Inferior parietal cortex (tissue), 1 donor: ENCODE measurements at regions not wholly inside any gene's neighbourhood (a gene's known extent, or its start where the extent isn't known, plus 50 kb on each side); places are given as distances from the start of the nearest gene placed in this dataset.
"Not testable (repeated sequence)": the region's sequence is repeated elsewhere in the genome, so short reads cannot be mapped to it uniquely, and the experiment has no call there.

Experiments used
- DNase-seq: peaks from one replicate; pipeline ENCODE4 v3.0.0-alpha.2; 2016; ENCODE audit errors: extremely low spot score

- DNase-seq, result no peak
Measured at GRCh38 chr10:123318516-123318915, 164.3 kb downstream of the BUB3 start.

GRCh38 chr10:123320091-123320490 is 165.9 kb downstream of the BUB3 start:
- DNase-seq, result no peak

- no peak for DNase-seq
Measured at GRCh38 chr10:123323884-123324283, 169.7 kb downstream of the BUB3 start.

- no peak for DNase-seq
Measured at GRCh38 chr10:123325663-123326190, 171.5 kb downstream of the BUB3 start.

- DNase-seq, result no peak
Measured at GRCh38 chr10:123326674-123327073, 172.5 kb downstream of the BUB3 start.

- no peak for DNase-seq
Measured at GRCh38 chr10:123327450-123327849, 173.2 kb downstream of the BUB3 start.

GRCh38 chr10:123327896-123328295 is 173.7 kb downstream of the BUB3 start:
- DNase-seq, result no peak

- DNase-seq, result peak; percentile 54
Measured at GRCh38 chr10:123331438-123331837, 177.2 kb downstream of the BUB3 start.

GRCh38 chr10:123346581-123346980 is 192.4 kb downstream of the BUB3 start:
- no peak for DNase-seq

GRCh38 chr10:123348691-123349572 is 194.7 kb downstream of the BUB3 start:
- DNase-seq, result no peak

- no peak for DNase-seq
Measured at GRCh38 chr10:123351715-123352114, 197.5 kb downstream of the BUB3 start.

GRCh38 chr10:123354521-123354920 is 200.3 kb downstream of the BUB3 start:
- no peak for DNase-seq

GRCh38 chr10:123355748-123356481 is 201.7 kb downstream of the BUB3 start:
- DNase-seq, result no peak

GRCh38 chr10:123356799-123357198 is 202.6 kb downstream of the BUB3 start:
- no peak for DNase-seq

GRCh38 chr10:123357421-123357930 is 203.3 kb downstream of the BUB3 start:
- DNase-seq, result no peak

GRCh38 chr10:123359539-123359938 is 205.3 kb downstream of the BUB3 start:
- no peak for DNase-seq

GRCh38 chr10:123361832-123362231 is 207.6 kb downstream of the BUB3 start:
- DNase-seq, result no peak

- DNase-seq, result peak; percentile 73
Measured at GRCh38 chr10:123367195-123367594, 213.0 kb downstream of the BUB3 start.

GRCh38 chr10:123371626-123372025 is 217.4 kb downstream of the BUB3 start:
- not testable (repeated sequence) for DNase-seq

- no peak for DNase-seq
Measured at GRCh38 chr10:123373591-123373990, 219.4 kb downstream of the BUB3 start.

- DNase-seq, result no peak
Measured at GRCh38 chr10:123375097-123375496, 220.9 kb downstream of the BUB3 start.

- no peak for DNase-seq
Measured at GRCh38 chr10:123375738-123376137, 221.5 kb downstream of the BUB3 start.
